Upper lobe of left lung (tissue), 6 donors: ENCODE measurements at regions not wholly inside any gene's neighbourhood (a gene's known extent, or its start where the extent isn't known, plus 50 kb on each side); places are given as distances from the start of the nearest gene placed in this dataset.

Experiments
- ATAC-seq, 2 donors: fragments of 200-7000 bp; cut with Tn5 transposase; one replicate each; pipeline ENCODE4 v1.9.1; 2022; ENCODE audit warnings: mild to moderate bottlenecking in 2 of 2, moderate library complexity in 2 of 2; ENCODE audit not compliant: low FRiP score in 2 of 2
- DNase-seq, 2 donors: peaks; one replicate each; pipeline ENCODE4 v3.0.0-alpha.2; 2019 to 2020
- H3K27ac ChIP-seq, 4 donors: fragments of 200-600 bp; sonication (generic); one replicate each; pipeline ENCODE4 v1.5.1; 2016 to 2019
- H3K27me3 ChIP-seq, 4 donors: fragments of 200-600 bp; sonication (generic); one replicate each; pipeline ENCODE4 v1.5.1; 2017 to 2019
- H3K36me3 ChIP-seq, 4 donors: fragments of 200-600 bp; sonication (generic); one replicate each; pipeline ENCODE4 v1.5.1; 2016 to 2019
- H3K4me1 ChIP-seq, 4 donors: fragments of 200-600 bp; sonication (generic); one replicate each; pipeline ENCODE4 v1.5.1; 2018 to 2019
- H3K4me3 ChIP-seq, 4 donors: fragments of 200-600 bp; sonication (generic); one replicate each; pipeline ENCODE4 v1.5.1; 2017 to 2019; ENCODE audit warnings: mild to moderate bottlenecking in 2 of 4, moderate library complexity in 1 of 4
- H3K9me3 ChIP-seq, 4 donors: fragments of 200-600 bp; sonication (generic); one replicate each; pipeline ENCODE4 v1.5.1; 2018 to 2019
- CTCF ChIP-seq, 6 experiments: fragments of 450-650 bp in 4 of 6; fragments of 200-600 bp in 2 of 6; sonication (generic) in 2 of 6; IDR thresholded peaks; one replicate each; pipeline ENCODE4 v1.5.1; 2016 to 2019; ENCODE audit warnings: antibody characterized with exemption in 6 of 6
- EP300 ChIP-seq, 4 donors: sonication (generic); formaldehyde crosslinking; IDR thresholded peaks; one replicate each; pipeline ENCODE4 v1.5.1; 2017; ENCODE audit warnings: antibody characterized with exemption in 4 of 4, control low read depth in 2 of 4
- POLR2A ChIP-seq, 4 donors: fragments of 450-650 bp; IDR thresholded peaks; one replicate each; pipeline ENCODE4 v1.5.1; 2016 to 2017; ENCODE audit warnings: antibody characterized with exemption in 4 of 4, mild to moderate bottlenecking in 2 of 4
- POLR2AphosphoS5 ChIP-seq, 2 donors: sonication (generic); formaldehyde crosslinking; IDR thresholded peaks; one replicate each; pipeline ENCODE4 v1.5.1; 2017; ENCODE audit warnings: antibody characterized with exemption in 2 of 2
- WGBS, 2 donors: methylation state at CpG; one replicate each; pipeline ENCODE4 v1.1.5; 2017 to 2018; 5-methylcytosine and 5-hydroxymethylcytosine counted together
- donor health status: DM: no; HTN: no; CAD: no; lungs with moderate emphysema.
- donor health status: DM: no; HTN: yes; CAD: no; lungs with severe emphysema.

- WGBS, 2 donors = 82 to 85% methylated on average over 7 of the region's 7 CpGs
- ATAC-seq (no peak), DNase-seq (peak in 1 of 2 donors; percentile 48)
- H3K27me3 ChIP-seq = no peaks in the 10 kb centered on the region
- H3K9me3 ChIP-seq = no peaks in the 10 kb centered on the region
- H3K4me3 ChIP-seq = no peak overlapping the region
- H3K27ac ChIP-seq = no peak overlapping the region
- no peaks in the 10 kb centered on the region for H3K4me1 ChIP-seq
- TF ChIP-seq POLR2AphosphoS5 (IDR thresholded peaks at IDR 0.05) (no peak), CTCF (IDR thresholded peaks at IDR 0.05) (no peak), EP300 (IDR thresholded peaks at IDR 0.05) (no peak), POLR2A (IDR thresholded peaks at IDR 0.05) (no peak)
- no peaks in the 10 kb centered on the region for H3K36me3 ChIP-seq
Measured at GRCh38 chr12:28629691-28630090, 439.4 kb downstream of the CCDC91 start.

GRCh38 chr12:28631831-28632230, 441.6 kb downstream of the CCDC91 start:
- H3K4me3 ChIP-seq = no peak overlapping the region
- no peaks in the 10 kb centered on the region for H3K27me3 ChIP-seq
- whole genome bisulfite sequencing, 2 donors = 74 to 77% methylated on average over 7 of the region's 7 CpGs
- no peak for ATAC-seq
- H3K27ac ChIP-seq = no peak overlapping the region
- TF ChIP-seq POLR2AphosphoS5 (IDR thresholded peaks at IDR 0.05) (no peak), POLR2A (IDR thresholded peaks at IDR 0.05) (no peak), CTCF (IDR thresholded peaks at IDR 0.05) (no peak), EP300 (IDR thresholded peaks at IDR 0.05) (no peak)
- no peak for DNase-seq
- no peaks in the 10 kb centered on the region for H3K9me3 ChIP-seq
- no peaks in the 10 kb centered on the region for H3K4me1 ChIP-seq
- no peaks in the 10 kb centered on the region for H3K36me3 ChIP-seq

GRCh38 chr12:28640519-28640918, 450.3 kb downstream of the CCDC91 start:
- Histone ChIP-seq H3K9me3 (no peaks in the 10 kb centered on the region), H3K27ac (no peak overlapping the region), H3K27me3 (no peaks in the 10 kb centered on the region), H3K4me1 (no peaks in the 10 kb centered on the region), H3K36me3 (no peaks in the 10 kb centered on the region), H3K4me3 (no peak overlapping the region)
- no peak for TF ChIP-seq POLR2AphosphoS5 (IDR thresholded peaks at IDR 0.05)
- TF ChIP-seq POLR2A (IDR thresholded peaks at IDR 0.05) = no peak
- TF ChIP-seq CTCF (IDR thresholded peaks at IDR 0.05) = no peak
- TF ChIP-seq EP300 (IDR thresholded peaks at IDR 0.05) = no peak
- no peak for DNase-seq
- 52 to 60% methylated on average over 1 of the region's 1 CpG for WGBS, 2 donors
- ATAC-seq = no peak

GRCh38 chr12:28645436-28645835, 455.2 kb downstream of the CCDC91 start:
- no peak for ATAC-seq
- TF ChIP-seq POLR2AphosphoS5 (IDR thresholded peaks at IDR 0.05) = no peak
- no peak for TF ChIP-seq EP300 (IDR thresholded peaks at IDR 0.05)
- TF ChIP-seq POLR2A (IDR thresholded peaks at IDR 0.05) = no peak
- no peak for TF ChIP-seq CTCF (IDR thresholded peaks at IDR 0.05)
- no peaks in the 10 kb centered on the region for H3K27me3 ChIP-seq
- WGBS, 2 donors = 92 to 94% methylated on average over 6 to 8 of the region's 8 CpGs
- H3K27ac ChIP-seq = no peak overlapping the region
- H3K4me1 ChIP-seq = no peaks in the 10 kb centered on the region
- H3K36me3 ChIP-seq = no peaks in the 10 kb centered on the region
- H3K9me3 ChIP-seq = no peaks in the 10 kb centered on the region
- no peak overlapping the region for H3K4me3 ChIP-seq
- peak in 1 of 2 donors; percentile 3 for DNase-seq

GRCh38 chr12:28645891-28646290, 455.6 kb downstream of the CCDC91 start:
- TF ChIP-seq CTCF (IDR thresholded peaks at IDR 0.05) (no peak), POLR2AphosphoS5 (IDR thresholded peaks at IDR 0.05) (no peak)
- H3K27ac ChIP-seq = no peak overlapping the region
- no peaks in the 10 kb centered on the region for H3K4me1 ChIP-seq
- H3K4me3 ChIP-seq = no peak overlapping the region
- WGBS, 2 donors = 90 to 99% methylated on average over 4 to 13 of the region's 13 CpGs
- ATAC-seq (no peak), DNase-seq (peak in 1 of 2 donors; percentile 48)
- H3K36me3 ChIP-seq = no peaks in the 10 kb centered on the region
- H3K27me3 ChIP-seq = no peaks in the 10 kb centered on the region
- H3K9me3 ChIP-seq = no peaks in the 10 kb centered on the region
